ENCODE measurements at regions not wholly inside any gene's neighbourhood (a gene's known extent, or its start where the extent isn't known, plus 50 kb on each side); places are given as distances from the start of the nearest gene placed in this dataset.

- TF ChIP-seq CTCF (IDR thresholded peaks at IDR 0.05; ENCODE audit: extremely low read depth in 1 of 2, insufficient read depth in 1 of 2, low read depth in 1 of 2, low read length in 2 of 2): no peak
- no peak for TF ChIP-seq MAX (IDR thresholded peaks at IDR 0.05; ENCODE audit: insufficient read depth, insufficient read length)
- no peak for TF ChIP-seq POLR2A (IDR thresholded peaks at IDR 0.05; ENCODE audit: low read depth, low read length)
- TF ChIP-seq FOS (IDR thresholded peaks at IDR 0.05; ENCODE audit: borderline replicate concordance, insufficient read depth, low read length): no peak
- no peak for TF ChIP-seq POLR2AphosphoS5 (IDR thresholded peaks at IDR 0.05; ENCODE audit: insufficient read depth, low read depth, low read length)
- no peak for TF ChIP-seq EZH2 (IDR thresholded peaks at IDR 0.05; ENCODE audit: borderline replicate concordance, low read depth, low read length, severe bottlenecking)
- TF ChIP-seq MYC (IDR thresholded peaks at IDR 0.05; ENCODE audit: low read depth, low read length): no peak
These were observed 1588.9 kb upstream of the PRMT6 start for GRCh38 chr1:105467549-105467948.

Data from endothelial cell of umbilical vein (primary cell).